A673 (cell line): ENCODE measurements at regions not wholly inside any gene's neighbourhood (a gene's known extent, or its start where the extent isn't known, plus 50 kb on each side); places are given as distances from the start of the nearest gene placed in this dataset.

Experiments
- BruUV-seq: library from RNA; stranded (reverse); fragments of 400-500 nt; replicated peaks from 2 replicates; lab custom pipeline; 2021; lab: Mats Ljungman, UMichigan
- CTCF ChIA-PET: fragments of 300-600 bp; sonication (Branson Sonifier 250); formaldehyde crosslinking; loops from one replicate; lab custom pipeline; 2022; ENCODE audit warnings: antibody characterized with exemption; lab: Charles Lee
- POLR2A ChIA-PET: fragments of 300-600 bp; sonication (Branson Sonifier 250); formaldehyde crosslinking; loops from one replicate; lab custom pipeline; 2022; ENCODE audit warnings: antibody characterized with exemption; ENCODE audit not compliant: low non-redundant PET; lab: Charles Lee
- DNase-seq: peaks from one replicate; pipeline ENCODE4 v3.0.0-alpha.2; 2015; ENCODE audit warnings: low spot score
- H3K27ac ChIP-seq: fragments of 200-600 bp; sonication (generic); 2 replicates; pipeline ENCODE4 v1.5.1; 2016; ENCODE audit warnings: mixed run types, low read depth, mild to moderate bottlenecking, mixed read lengths, antibody characterized with exemption, low read length; ENCODE audit not compliant: poor library complexity, severe bottlenecking
- H3K27me3 ChIP-seq: fragments of 200-600 bp; sonication (generic); replicated peaks from 2 replicates; pipeline ENCODE4 v1.6.1; 2017; ENCODE audit warnings: mixed run types, low read depth, mild to moderate bottlenecking, mixed read lengths, antibody characterized with exemption, low read length; ENCODE audit not compliant: insufficient read depth, poor library complexity
- H3K36me3 ChIP-seq: fragments of 200-600 bp; sonication (generic); 2 replicates; pipeline ENCODE4 v1.6.1; 2016; ENCODE audit warnings: mixed run types, mild to moderate bottlenecking, mixed read lengths, antibody characterized with exemption, low read length; ENCODE audit not compliant: insufficient read depth, poor library complexity, severe bottlenecking
- H3K4me1 ChIP-seq: fragments of 200-600 bp; sonication (generic); 2 replicates; pipeline ENCODE4 v1.6.1; 2017; ENCODE audit warnings: mixed run types, mild to moderate bottlenecking, mixed read lengths, antibody characterized with exemption, low read length; ENCODE audit not compliant: insufficient read depth, poor library complexity, severe bottlenecking
- H3K4me3 ChIP-seq: fragments of 200-600 bp; sonication (generic); 2 replicates; pipeline ENCODE4 v1.5.1; 2016; ENCODE audit warnings: low read depth, mixed run types, mild to moderate bottlenecking, mixed read lengths, low read length; ENCODE audit not compliant: poor library complexity, severe bottlenecking
- H3K9me3 ChIP-seq: fragments of 200-600 bp; sonication (generic); 2 replicates; pipeline ENCODE4 v1.6.1; 2016; ENCODE audit warnings: mixed run types, low read depth, mild to moderate bottlenecking, mixed read lengths, antibody characterized with exemption, low read length; ENCODE audit not compliant: poor library complexity, severe bottlenecking
- EZH2 ChIP-seq: fragments of 200-600 bp; sonication (generic); IDR thresholded peaks from 2 replicates; pipeline ENCODE4 v1.6.1; 2017; ENCODE audit warnings: borderline replicate concordance, low read depth, mild to moderate bottlenecking, mixed read lengths, antibody characterized with exemption, low read length; ENCODE audit not compliant: poor library complexity, severe bottlenecking
- intact Hi-C: fragments of 100-400 bp; cut with micrococcal nuclease; formaldehyde crosslinking; loops from one replicate; pipeline ENCODE4 v1.10.0; 2022; ENCODE audit not compliant: unreplicated experiment
- TF ChIP-seq, protein P1 (sequence below): fragments of 300-800, 200-600 bp; sonication (generic); conservative IDR thresholded peaks from 2 replicates; pipeline ENCODE4 v1.5.1; 2017; ENCODE audit warnings: low read depth, mild to moderate bottlenecking, antibody characterized with exemption, low read length, moderate library complexity, mixed read lengths

DNA sequence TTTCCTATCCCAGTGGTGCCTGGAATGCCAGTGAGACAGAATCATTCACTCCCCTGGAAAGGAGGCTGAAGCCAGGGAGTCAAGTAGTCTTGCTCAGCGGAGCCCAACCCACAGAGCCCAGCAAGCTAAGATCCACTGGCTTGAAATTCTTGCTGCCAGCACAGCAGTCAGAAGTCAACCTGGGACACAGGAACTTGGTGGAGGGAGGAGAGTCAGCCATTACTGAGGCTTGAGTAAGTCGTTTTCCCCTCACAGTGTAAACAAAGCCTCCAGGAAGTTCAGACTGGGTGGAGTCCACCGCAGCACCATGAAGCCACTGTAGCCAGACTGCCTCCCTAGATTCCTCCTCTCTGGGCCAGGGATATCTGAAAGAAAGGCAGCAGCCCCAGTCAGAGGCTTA lies 283.2 kb upstream of the CPEB2 start:
- CTCF ChIA-PET, result no interaction called here
- H3K9me3 ChIP-seq, result no peaks in the 10 kb centered on the region
- TF ChIP-seq, protein P1, sequence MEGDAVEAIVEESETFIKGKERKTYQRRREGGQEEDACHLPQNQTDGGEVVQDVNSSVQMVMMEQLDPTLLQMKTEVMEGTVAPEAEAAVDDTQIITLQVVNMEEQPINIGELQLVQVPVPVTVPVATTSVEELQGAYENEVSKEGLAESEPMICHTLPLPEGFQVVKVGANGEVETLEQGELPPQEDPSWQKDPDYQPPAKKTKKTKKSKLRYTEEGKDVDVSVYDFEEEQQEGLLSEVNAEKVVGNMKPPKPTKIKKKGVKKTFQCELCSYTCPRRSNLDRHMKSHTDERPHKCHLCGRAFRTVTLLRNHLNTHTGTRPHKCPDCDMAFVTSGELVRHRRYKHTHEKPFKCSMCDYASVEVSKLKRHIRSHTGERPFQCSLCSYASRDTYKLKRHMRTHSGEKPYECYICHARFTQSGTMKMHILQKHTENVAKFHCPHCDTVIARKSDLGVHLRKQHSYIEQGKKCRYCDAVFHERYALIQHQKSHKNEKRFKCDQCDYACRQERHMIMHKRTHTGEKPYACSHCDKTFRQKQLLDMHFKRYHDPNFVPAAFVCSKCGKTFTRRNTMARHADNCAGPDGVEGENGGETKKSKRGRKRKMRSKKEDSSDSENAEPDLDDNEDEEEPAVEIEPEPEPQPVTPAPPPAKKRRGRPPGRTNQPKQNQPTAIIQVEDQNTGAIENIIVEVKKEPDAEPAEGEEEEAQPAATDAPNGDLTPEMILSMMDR, result no peak
- TF ChIP-seq EZH2, result no peak
- no peak overlapping the region for H3K4me3 ChIP-seq
- peaks cover 8% of the 10 kb centered on the region for H3K4me1 ChIP-seq
- no peak overlapping the region for H3K27ac ChIP-seq
- no peaks in the 10 kb centered on the region for H3K27me3 ChIP-seq
- no peak for DNase-seq
- H3K36me3 ChIP-seq, result no peaks in the 10 kb centered on the region
- POLR2A ChIA-PET, result no interaction called here
- intact Hi-C loops, result no loop called here
- BruUV-seq, result no TSS peak

DNA sequence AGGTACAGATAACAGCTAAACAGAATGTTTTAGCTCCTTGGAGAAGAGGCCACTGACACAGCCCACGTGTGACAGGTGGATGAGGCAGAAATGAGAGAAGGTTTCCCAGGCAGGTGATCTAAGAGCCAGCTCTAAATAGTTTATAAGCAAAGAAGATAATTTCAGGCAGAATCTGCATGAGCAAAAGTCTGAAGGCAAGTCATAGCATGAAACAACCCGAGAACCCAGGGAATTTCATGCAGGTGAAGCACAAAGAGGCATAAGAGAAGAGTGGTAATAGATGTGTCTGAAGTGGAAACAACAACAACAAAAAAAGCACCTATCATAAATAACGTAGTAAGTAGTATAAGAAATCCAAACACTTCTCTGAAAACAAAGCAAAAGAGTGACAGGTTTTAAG lies 275.8 kb upstream of the CPEB2 start:
- H3K27me3 ChIP-seq, result no peaks in the 10 kb centered on the region
- H3K4me1 ChIP-seq, result no peaks in the 10 kb centered on the region
- no TSS peak for BruUV-seq
- H3K4me3 ChIP-seq, result no peak overlapping the region
- CTCF ChIA-PET, result no interaction called here
- H3K27ac ChIP-seq, result no peak overlapping the region
- DNase-seq, result no peak
- H3K9me3 ChIP-seq, result no peaks in the 10 kb centered on the region
- POLR2A ChIA-PET, result no interaction called here
- intact Hi-C loops, result no loop called here
- no peaks in the 10 kb centered on the region for H3K36me3 ChIP-seq
- TF ChIP-seq, protein P1, result no peak
- no peak for TF ChIP-seq EZH2

DNA sequence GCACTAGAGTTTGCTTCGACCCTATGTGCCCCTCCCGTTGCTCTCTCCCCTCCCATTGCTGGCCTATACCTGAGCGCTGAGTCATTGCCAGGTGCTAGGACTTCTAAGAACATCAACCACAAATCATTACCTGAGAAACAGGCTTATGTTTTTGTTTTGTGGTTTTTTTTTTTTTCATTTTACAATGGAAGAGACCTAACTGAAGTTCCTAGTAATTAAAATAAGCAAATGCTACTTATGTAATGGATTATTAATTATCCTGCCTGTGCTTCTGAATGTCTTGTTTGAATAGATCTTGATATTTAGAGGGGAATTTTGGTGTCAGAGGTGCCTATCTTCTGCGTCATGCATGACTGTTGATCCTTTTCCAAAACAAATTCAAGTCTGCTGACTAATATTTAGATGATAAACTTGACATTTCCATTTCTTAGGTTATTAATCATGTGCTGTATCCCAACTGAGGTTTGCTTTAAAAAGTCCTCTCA lies 275.4 kb upstream of the CPEB2 start:
- no peaks in the 10 kb centered on the region for H3K9me3 ChIP-seq
- no TSS peak for BruUV-seq
- intact Hi-C loops, result no loop called here
- H3K4me3 ChIP-seq, result no peak overlapping the region
- no peak for DNase-seq
- H3K36me3 ChIP-seq, result no peaks in the 10 kb centered on the region
- TF ChIP-seq, protein P1, result no peak
- no peak for TF ChIP-seq EZH2
- POLR2A ChIA-PET, result no interaction called here
- H3K4me1 ChIP-seq, result no peaks in the 10 kb centered on the region
- no peak overlapping the region for H3K27ac ChIP-seq
- CTCF ChIA-PET, result no interaction called here
- no peaks in the 10 kb centered on the region for H3K27me3 ChIP-seq
